ENCODE measurements at regions not wholly inside any gene's neighbourhood (a gene's known extent, or its start where the extent isn't known, plus 50 kb on each side); places are given as distances from the start of the nearest gene placed in this dataset.
A peak's percentile ranks its signal among the peaks of the same experiment; 100 is the strongest.

- no peak overlapping the region for H3K27ac ChIP-seq (ENCODE audit: low read depth, low read length)
- H3K9me3 ChIP-seq (ENCODE audit: control insufficient read depth, insufficient read depth, low read depth, low read length) = no peaks in the 10 kb centered on the region
- no peak overlapping the region for H3K9ac ChIP-seq (ENCODE audit: low read length)
- H3K36me3 ChIP-seq (ENCODE audit: control insufficient read depth, insufficient read depth, low read length) = no peaks in the 10 kb centered on the region
- peaks cover 26% of the 10 kb centered on the region for H3K4me1 ChIP-seq (ENCODE audit: control insufficient read depth, insufficient read depth, low read length)
- H3K27me3 ChIP-seq (ENCODE audit: control insufficient read depth, insufficient read depth, low read length) = no peaks in the 10 kb centered on the region
- no peak overlapping the region for H3K4me3 ChIP-seq (ENCODE audit: low read depth, low read length)
Observed at GRCh38 chr15:29349196-29349595, 79.6 kb upstream of the NSMCE3 start.

DNA sequence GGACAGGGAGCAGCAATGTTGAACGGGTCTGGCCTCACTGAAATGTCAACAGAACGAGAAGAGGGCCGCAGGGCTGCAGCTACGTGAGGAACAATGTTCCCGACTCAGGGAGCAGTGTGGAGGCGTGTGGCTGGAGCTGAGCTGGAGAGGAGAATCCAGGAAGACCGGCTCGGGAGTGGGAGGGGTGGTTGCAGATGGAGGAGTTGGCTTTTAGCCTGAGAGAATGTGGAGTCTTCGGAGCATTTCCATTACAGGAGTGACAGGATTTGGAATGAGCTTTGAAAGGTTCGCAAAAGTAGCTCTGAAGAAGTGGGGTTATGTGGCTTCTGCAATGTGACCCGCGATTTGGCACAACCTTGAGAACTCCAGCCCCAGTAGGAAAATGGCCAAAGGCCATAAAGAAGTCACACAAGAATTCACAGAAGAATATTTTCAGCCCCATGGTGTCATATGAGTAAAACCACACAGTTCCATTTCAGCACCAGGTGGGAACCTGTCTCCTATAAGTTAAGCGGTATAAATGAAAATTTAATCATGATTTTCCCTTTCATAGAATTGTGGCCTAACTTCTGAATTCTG is 78.8 kb upstream of the NSMCE3 start:
- Histone ChIP-seq H3K4me1 (ENCODE audit: control insufficient read depth, insufficient read depth, low read length) (peaks cover 30% of the 10 kb centered on the region), H3K27ac (ENCODE audit: low read depth, low read length) (no peak overlapping the region), H3K36me3 (ENCODE audit: control insufficient read depth, insufficient read depth, low read length) (no peaks in the 10 kb centered on the region), H3K9ac (ENCODE audit: low read length) (no peak overlapping the region), H3K27me3 (ENCODE audit: control insufficient read depth, insufficient read depth, low read length) (no peaks in the 10 kb centered on the region), H3K4me3 (ENCODE audit: low read depth, low read length) (no peak overlapping the region), H3K9me3 (ENCODE audit: control insufficient read depth, insufficient read depth, low read depth, low read length) (no peaks in the 10 kb centered on the region)

- Histone ChIP-seq H3K9ac (ENCODE audit: low read length) (no peak overlapping the region), H3K4me3 (ENCODE audit: low read depth, low read length) (no peak overlapping the region), H3K4me1 (ENCODE audit: control insufficient read depth, insufficient read depth, low read length) (peaks cover 36% of the 10 kb centered on the region), H3K27me3 (ENCODE audit: control insufficient read depth, insufficient read depth, low read length) (no peaks in the 10 kb centered on the region), H3K27ac (ENCODE audit: low read depth, low read length) (no peak overlapping the region), H3K36me3 (ENCODE audit: control insufficient read depth, insufficient read depth, low read length) (no peaks in the 10 kb centered on the region), H3K9me3 (ENCODE audit: control insufficient read depth, insufficient read depth, low read depth, low read length) (no peaks in the 10 kb centered on the region)
Observed at GRCh38 chr15:29346998-29347397, 77.4 kb upstream of the NSMCE3 start.

DNA sequence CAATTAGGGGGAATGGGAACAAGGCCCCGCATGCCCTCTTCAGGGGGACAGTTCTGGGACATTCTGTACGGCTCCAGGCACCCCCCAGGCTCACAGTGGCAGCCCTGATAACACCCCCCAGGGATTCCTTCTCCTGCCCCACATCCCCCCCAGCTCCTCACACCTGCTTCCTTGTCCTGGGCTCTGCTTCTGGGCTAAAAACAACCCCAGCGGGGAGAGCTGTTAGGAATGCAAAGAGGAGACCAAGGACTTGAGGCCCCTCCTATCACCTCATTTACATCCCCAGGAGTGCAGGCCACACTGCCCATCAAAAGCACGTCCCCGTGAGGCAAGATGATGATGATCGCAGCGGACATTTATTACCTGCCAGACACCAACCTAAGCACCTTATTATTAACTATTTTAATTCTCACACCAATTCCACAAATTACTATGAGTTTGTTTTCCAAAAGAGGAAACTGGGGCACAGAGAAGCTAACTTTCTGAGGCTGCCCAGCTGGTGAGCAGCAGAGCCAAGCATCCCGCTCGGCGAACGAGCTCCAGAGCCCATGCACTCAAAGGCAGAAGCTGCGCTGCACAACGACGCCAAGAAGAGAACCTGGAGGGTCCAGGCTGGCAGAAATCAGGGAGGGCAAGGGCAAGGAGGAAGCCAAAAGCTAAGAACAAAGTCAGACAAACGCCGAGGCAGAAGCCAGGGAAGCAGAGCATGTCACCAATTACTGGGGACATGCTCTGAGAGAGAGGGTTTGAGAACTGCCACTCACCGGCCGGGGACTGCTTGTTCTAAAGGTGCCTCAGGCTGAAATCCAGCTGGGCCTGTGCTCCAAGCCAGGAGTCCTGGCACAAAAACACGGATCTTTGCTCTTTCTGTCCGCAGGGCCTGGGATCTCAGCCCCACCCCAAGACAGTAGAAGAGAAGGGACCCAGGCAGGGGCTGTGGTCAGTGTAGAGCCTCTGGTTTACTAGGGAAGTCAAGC is 76.2 kb upstream of the NSMCE3 start:
- H3K27ac ChIP-seq (ENCODE audit: low read depth, low read length) = no peak overlapping the region
- no peaks in the 10 kb centered on the region for H3K9me3 ChIP-seq (ENCODE audit: control insufficient read depth, insufficient read depth, low read depth, low read length)
- no peak overlapping the region for H3K9ac ChIP-seq (ENCODE audit: low read length)
- H3K36me3 ChIP-seq (ENCODE audit: control insufficient read depth, insufficient read depth, low read length) = no peaks in the 10 kb centered on the region
- H3K4me3 ChIP-seq (ENCODE audit: low read depth, low read length) = peak overlapping the region; percentile 34
- peaks cover 37% of the 10 kb centered on the region for H3K4me1 ChIP-seq (ENCODE audit: control insufficient read depth, insufficient read depth, low read length)
- no peaks in the 10 kb centered on the region for H3K27me3 ChIP-seq (ENCODE audit: control insufficient read depth, insufficient read depth, low read length)

DNA sequence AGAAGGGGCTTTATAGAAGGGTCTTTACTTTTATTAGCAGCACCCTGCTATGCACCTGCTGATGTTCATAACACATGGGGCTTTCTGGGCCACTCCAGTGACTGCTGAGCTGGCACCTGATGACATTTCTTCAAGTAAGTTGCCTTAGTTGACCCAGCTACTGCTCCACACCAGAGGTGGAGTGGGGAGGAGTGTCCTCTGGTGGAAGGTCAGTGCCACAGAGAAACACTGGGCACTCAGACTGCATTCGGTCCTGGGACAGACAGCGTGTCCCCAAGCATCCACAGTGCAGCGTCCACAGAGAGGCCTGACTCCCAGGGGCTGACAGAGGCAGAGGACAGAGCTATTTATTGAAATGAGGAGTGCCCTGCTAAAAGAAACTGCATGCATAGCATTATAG is 74.9 kb upstream of the NSMCE3 start:
- no peak overlapping the region for H3K9ac ChIP-seq (ENCODE audit: low read length)
- no peak overlapping the region for H3K4me3 ChIP-seq (ENCODE audit: low read depth, low read length)
- no peaks in the 10 kb centered on the region for H3K9me3 ChIP-seq (ENCODE audit: control insufficient read depth, insufficient read depth, low read depth, low read length)
- H3K36me3 ChIP-seq (ENCODE audit: control insufficient read depth, insufficient read depth, low read length) = no peaks in the 10 kb centered on the region
- H3K4me1 ChIP-seq (ENCODE audit: control insufficient read depth, insufficient read depth, low read length) = peaks cover 37% of the 10 kb centered on the region
- H3K27me3 ChIP-seq (ENCODE audit: control insufficient read depth, insufficient read depth, low read length) = no peaks in the 10 kb centered on the region
- H3K27ac ChIP-seq (ENCODE audit: low read depth, low read length) = no peak overlapping the region

- Histone ChIP-seq H3K4me1 (ENCODE audit: control insufficient read depth, insufficient read depth, low read length) (peaks cover 36% of the 10 kb centered on the region), H3K27me3 (ENCODE audit: control insufficient read depth, insufficient read depth, low read length) (no peaks in the 10 kb centered on the region)
Observed at GRCh38 chr15:29343229-29343628, 73.6 kb upstream of the NSMCE3 start.

DNA sequence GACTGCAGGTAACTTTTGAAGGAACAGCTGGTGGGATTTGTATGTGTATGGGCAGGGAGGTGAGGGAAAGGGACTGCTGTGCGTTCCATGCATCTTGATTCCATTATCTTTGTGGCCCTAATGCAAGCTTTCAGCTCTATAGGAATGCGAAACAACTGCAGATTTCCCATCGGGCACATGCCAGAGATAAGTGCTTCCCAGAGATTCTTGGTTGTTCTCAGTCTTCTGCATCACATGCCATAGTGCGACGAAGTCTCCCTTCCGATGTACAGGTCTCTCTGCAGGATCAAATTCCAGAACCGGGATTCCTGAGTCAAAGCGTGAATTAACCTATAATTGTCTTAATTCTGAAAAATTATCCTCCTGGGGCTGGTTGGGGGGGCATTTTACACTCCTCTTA is 72.6 kb upstream of the NSMCE3 start:
- no peak overlapping the region for H3K4me3 ChIP-seq (ENCODE audit: low read depth, low read length)
- no peaks in the 10 kb centered on the region for H3K9me3 ChIP-seq (ENCODE audit: control insufficient read depth, insufficient read depth, low read depth, low read length)
- H3K27me3 ChIP-seq (ENCODE audit: control insufficient read depth, insufficient read depth, low read length) = no peaks in the 10 kb centered on the region
- H3K27ac ChIP-seq (ENCODE audit: low read depth, low read length) = no peak overlapping the region
- H3K9ac ChIP-seq (ENCODE audit: low read length) = no peak overlapping the region
- peaks cover 33% of the 10 kb centered on the region for H3K4me1 ChIP-seq (ENCODE audit: control insufficient read depth, insufficient read depth, low read length)
- H3K36me3 ChIP-seq (ENCODE audit: control insufficient read depth, insufficient read depth, low read length) = no peaks in the 10 kb centered on the region

More at GRCh38 chr15:29343229-29343628, 73.6 kb upstream of the NSMCE3 start:
- Histone ChIP-seq H3K9ac (ENCODE audit: low read length) (no peak overlapping the region), H3K9me3 (ENCODE audit: control insufficient read depth, insufficient read depth, low read depth, low read length) (no peaks in the 10 kb centered on the region), H3K4me3 (ENCODE audit: low read depth, low read length) (no peak overlapping the region), H3K36me3 (ENCODE audit: control insufficient read depth, insufficient read depth, low read length) (no peaks in the 10 kb centered on the region), H3K27ac (ENCODE audit: low read depth, low read length) (no peak overlapping the region)

DNA sequence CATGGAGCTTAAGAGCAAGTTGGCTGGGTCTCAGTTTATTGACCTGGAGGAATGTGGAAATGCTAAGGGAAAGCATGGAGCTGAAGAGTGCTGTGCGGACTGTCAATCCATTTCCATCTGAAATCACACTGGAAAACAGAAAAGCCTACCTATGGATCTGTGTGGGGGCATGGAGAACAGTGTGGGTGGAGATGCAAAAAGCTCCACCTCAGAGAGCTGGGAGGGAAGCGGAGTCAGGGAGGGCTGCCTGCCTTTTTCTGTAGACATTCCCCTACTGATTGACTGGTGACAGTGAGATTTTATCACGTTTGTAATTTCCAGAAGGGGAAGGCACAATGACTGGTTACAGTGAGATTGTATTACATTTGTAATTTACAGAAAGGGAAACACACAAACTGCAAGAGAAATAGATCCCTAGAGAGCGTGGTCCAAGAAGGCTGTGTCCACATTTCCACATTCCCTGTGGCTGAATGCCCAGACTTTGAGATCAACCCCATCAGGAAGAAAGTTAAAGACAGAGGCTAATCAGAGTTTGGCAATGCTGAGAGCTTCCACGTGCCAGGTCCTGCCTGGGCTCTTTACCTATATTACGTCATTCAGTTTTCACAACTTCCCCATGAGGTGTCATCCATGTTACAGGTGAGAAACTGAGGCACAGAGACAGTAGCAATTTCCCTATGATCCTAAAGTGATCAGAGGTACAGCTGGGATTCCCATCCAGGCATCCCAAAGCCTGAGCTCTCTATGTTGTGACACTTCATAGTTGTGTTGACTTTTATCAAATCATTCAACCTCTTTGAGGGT is 67.7 kb upstream of the NSMCE3 start:
- no peaks in the 10 kb centered on the region for H3K9me3 ChIP-seq (ENCODE audit: control insufficient read depth, insufficient read depth, low read depth, low read length)

GRCh38 chr15:29334544-29334943 is 64.9 kb upstream of the NSMCE3 start:
- H3K27me3 ChIP-seq (ENCODE audit: control insufficient read depth, insufficient read depth, low read length) = no peaks in the 10 kb centered on the region
- no peak overlapping the region for H3K9ac ChIP-seq (ENCODE audit: low read length)

More for the DNA sequence above, 67.7 kb upstream of the NSMCE3 start:
- Histone ChIP-seq H3K27me3 (ENCODE audit: control insufficient read depth, insufficient read depth, low read length) (no peaks in the 10 kb centered on the region), H3K4me1 (ENCODE audit: control insufficient read depth, insufficient read depth, low read length) (peaks cover 4% of the 10 kb centered on the region; the same call in 1 of the 2 replicates), H3K9ac (ENCODE audit: low read length) (no peak overlapping the region), H3K36me3 (ENCODE audit: control insufficient read depth, insufficient read depth, low read length) (no peaks in the 10 kb centered on the region), H3K4me3 (ENCODE audit: low read depth, low read length) (no peak overlapping the region), H3K27ac (ENCODE audit: low read depth, low read length) (no peak overlapping the region)

DNA sequence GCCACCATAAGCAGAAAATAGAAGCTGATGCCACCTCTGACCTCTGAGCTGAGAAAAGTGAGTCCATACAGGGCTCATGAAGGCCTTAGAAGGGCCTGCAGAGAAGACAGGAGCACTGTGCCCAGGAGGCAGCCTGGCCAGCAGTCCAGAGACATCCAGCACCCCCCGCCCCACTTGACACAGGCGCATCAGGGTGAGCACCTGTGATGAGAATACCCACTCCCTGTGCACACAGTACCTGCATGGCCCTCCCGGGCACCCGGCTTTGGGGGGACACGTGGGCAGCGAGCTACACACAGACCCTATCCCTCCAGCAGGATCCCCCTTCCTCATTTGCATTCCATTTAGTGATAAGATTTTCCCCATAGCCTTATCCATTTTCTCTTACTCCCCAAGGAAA is 63.6 kb upstream of the NSMCE3 start:
- H3K36me3 ChIP-seq (ENCODE audit: control insufficient read depth, insufficient read depth, low read length) = no peaks in the 10 kb centered on the region
- H3K4me1 ChIP-seq (ENCODE audit: control insufficient read depth, insufficient read depth, low read length) = no peaks in the 10 kb centered on the region
- H3K27ac ChIP-seq (ENCODE audit: low read depth, low read length) = no peak overlapping the region
- no peak overlapping the region for H3K9ac ChIP-seq (ENCODE audit: low read length)
- no peaks in the 10 kb centered on the region for H3K9me3 ChIP-seq (ENCODE audit: control insufficient read depth, insufficient read depth, low read depth, low read length)
- no peaks in the 10 kb centered on the region for H3K27me3 ChIP-seq (ENCODE audit: control insufficient read depth, insufficient read depth, low read length)
- H3K4me3 ChIP-seq (ENCODE audit: low read depth, low read length) = no peak overlapping the region

More at GRCh38 chr15:29334544-29334943, 64.9 kb upstream of the NSMCE3 start:
- H3K4me3 ChIP-seq (ENCODE audit: low read depth, low read length) = no peak overlapping the region
- no peaks in the 10 kb centered on the region for H3K9me3 ChIP-seq (ENCODE audit: control insufficient read depth, insufficient read depth, low read depth, low read length)
- H3K4me1 ChIP-seq (ENCODE audit: control insufficient read depth, insufficient read depth, low read length) = no peaks in the 10 kb centered on the region
- H3K36me3 ChIP-seq (ENCODE audit: control insufficient read depth, insufficient read depth, low read length) = no peaks in the 10 kb centered on the region
- H3K27ac ChIP-seq (ENCODE audit: low read depth, low read length) = no peak overlapping the region

All from HUES6 (cell line).